ENCODE measurements at regions not wholly inside any gene's neighbourhood (a gene's known extent, or its start where the extent isn't known, plus 50 kb on each side); places are given as distances from the start of the nearest gene placed in this dataset.

- DNase-seq (ENCODE audit: low spot score): no peak
- Mint-ChIP-seq H3K4me1 (peaks cover 22% of the 10 kb centered on the region), H3K27me3 (ENCODE audit: low read depth) (no peaks in the 10 kb centered on the region), H3K27ac (peak overlapping the region; percentile 61; the same call in 1 of the 2 replicates), H3K36me3 (no peaks in the 10 kb centered on the region), H3K9me3 (no peaks in the 10 kb centered on the region), H3K4me3 (no peak overlapping the region)
- POLR2A ChIA-PET: no interaction called here
- CTCF ChIA-PET: no interaction called here
- ATAC-seq: no peak
- no peak for TF ChIP-seq ZMAT4 (CRISPR knock-in tag; IDR thresholded peaks at IDR 0.05)
- TF ChIP-seq MLX (CRISPR knock-in tag; IDR thresholded peaks at IDR 0.05): no peak
Measured at GRCh38 chr6:138659998-138660397, 113.6 kb upstream of the CCDC28A start.

GRCh38 chr6:138662471-138662870 lies 111.1 kb upstream of the CCDC28A start:
- DNase-seq (ENCODE audit: low spot score) (no peak), ATAC-seq (no peak)
- no peak overlapping the region for H3K27ac Mint-ChIP-seq
- H3K27me3 Mint-ChIP-seq (ENCODE audit: low read depth): no peaks in the 10 kb centered on the region
- ChIA-PET POLR2A (no interaction called here), CTCF (no interaction called here)
- H3K9me3 Mint-ChIP-seq: no peaks in the 10 kb centered on the region
- H3K4me1 Mint-ChIP-seq: peaks cover 11% of the 10 kb centered on the region
- TF ChIP-seq ZNF532 (CRISPR knock-in tag; IDR thresholded peaks at IDR 0.05; ENCODE audit: borderline replicate concordance) (no peak), OVOL2 (CRISPR knock-in tag; IDR thresholded peaks at IDR 0.05; ENCODE audit: borderline replicate concordance) (no peak), SP1 (CRISPR knock-in tag; conservative IDR thresholded peaks at IDR 0.05) (no peak), IRF1 (CRISPR knock-in tag; IDR thresholded peaks at IDR 0.05) (no peak), ZSCAN18 (CRISPR knock-in tag; IDR thresholded peaks at IDR 0.05) (no peak), FOXP4 (CRISPR knock-in tag; IDR thresholded peaks at IDR 0.05) (no peak), STAT6 (CRISPR knock-in tag; conservative IDR thresholded peaks at IDR 0.05; ENCODE audit: low read depth) (no peak), TEAD1 (CRISPR knock-in tag; IDR thresholded peaks at IDR 0.05) (no peak), ZNF219 (CRISPR knock-in tag; IDR thresholded peaks at IDR 0.05; ENCODE audit: borderline replicate concordance) (no peak), CREB1 (CRISPR knock-in tag; IDR thresholded peaks at IDR 0.05) (no peak), ZNF425 (CRISPR knock-in tag; conservative IDR thresholded peaks at IDR 0.05) (no peak), E2F4 (CRISPR knock-in tag; IDR thresholded peaks at IDR 0.05; ENCODE audit: borderline replicate concordance, low read depth) (no peak), FOXP1 (CRISPR knock-in tag; IDR thresholded peaks at IDR 0.05; ENCODE audit: borderline replicate concordance) (no peak), NR2C2 (CRISPR knock-in tag; IDR thresholded peaks at IDR 0.05) (no peak), TCF7 (CRISPR knock-in tag; IDR thresholded peaks at IDR 0.05; ENCODE audit: low read depth) (no peak), SMAD3 (CRISPR knock-in tag; IDR thresholded peaks at IDR 0.05; ENCODE audit: borderline replicate concordance) (no peak)
- no peak overlapping the region for H3K4me3 Mint-ChIP-seq
- no peaks in the 10 kb centered on the region for H3K36me3 Mint-ChIP-seq

All from WTC11 (cell line).